Epidermal melanocyte (primary cell): ENCODE measurements at regions not wholly inside any gene's neighbourhood (a gene's known extent, or its start where the extent isn't known, plus 50 kb on each side); places are given as distances from the start of the nearest gene placed in this dataset.

ENCODE experiments used
- DNase-seq: peaks from one replicate; pipeline ENCODE4 v3.0.0; 2011; ENCODE audit warnings: low spot score; ENCODE audit not compliant: insufficient read length

DNA sequence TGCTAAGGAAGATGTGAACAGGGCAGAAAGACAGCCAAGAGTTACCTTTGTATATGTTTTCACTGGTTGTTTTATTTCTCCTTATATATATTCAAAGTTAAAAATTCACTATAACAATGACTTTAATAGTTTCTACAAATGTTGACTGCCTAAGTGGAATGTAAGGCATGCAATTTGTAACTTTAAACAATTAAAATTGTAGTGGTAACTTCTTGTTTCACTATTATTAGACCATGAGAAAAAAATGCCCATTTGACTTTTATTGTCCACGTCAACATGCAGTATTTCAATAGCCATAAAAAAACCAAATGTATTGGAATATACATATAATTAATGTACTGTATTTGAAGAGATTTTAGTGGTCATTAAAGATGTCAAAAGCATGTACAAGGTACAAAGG, 340.7 kb upstream of the CBLB start:
- no peak for DNase-seq

DNA sequence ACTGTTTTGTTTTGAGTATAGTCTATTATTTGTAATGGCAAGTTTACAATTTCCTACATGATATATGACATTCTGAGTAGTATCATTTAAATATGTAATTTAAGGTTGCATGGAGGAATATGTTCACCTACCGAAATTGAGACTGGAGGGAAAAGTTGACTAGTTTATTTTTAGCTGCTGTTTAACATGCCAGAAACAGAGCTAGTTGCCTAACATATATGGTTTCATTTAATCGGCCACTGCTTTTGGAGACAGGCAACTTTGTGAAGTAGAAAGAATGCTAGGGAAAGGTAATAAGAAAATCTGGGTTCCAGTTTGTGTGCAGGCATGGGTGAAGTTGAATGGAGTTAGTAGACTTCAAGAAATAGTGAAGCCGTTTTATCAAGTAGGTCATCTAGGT, 342.1 kb upstream of the CBLB start:
- no peak for DNase-seq

DNA sequence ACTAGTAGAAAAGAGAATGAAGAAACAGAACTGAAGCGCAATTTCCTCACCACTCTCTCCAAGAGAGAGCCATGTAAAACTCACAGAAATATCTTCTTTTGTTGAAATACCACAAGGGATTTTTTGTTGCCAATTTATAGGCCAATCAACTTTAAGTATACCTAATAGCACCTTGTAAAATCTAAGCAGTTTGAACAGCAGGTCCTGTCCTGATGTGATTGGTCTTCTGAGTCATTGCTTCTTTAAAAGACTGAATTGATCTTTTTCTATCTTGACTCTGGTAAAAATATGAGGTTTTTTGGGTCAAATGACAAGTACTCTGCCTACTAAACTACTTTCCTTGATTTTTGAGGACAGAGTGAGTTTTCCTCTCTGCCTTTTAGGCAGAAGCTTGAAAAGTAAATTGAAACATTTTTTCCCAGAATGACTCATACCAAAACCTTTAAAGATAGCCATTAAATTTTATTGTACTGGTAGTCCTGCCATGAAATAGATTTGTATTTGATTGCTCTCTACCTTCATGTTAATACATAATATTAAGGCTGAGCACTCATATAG, 343.9 kb upstream of the CBLB start:
- DNase-seq = no peak

DNA sequence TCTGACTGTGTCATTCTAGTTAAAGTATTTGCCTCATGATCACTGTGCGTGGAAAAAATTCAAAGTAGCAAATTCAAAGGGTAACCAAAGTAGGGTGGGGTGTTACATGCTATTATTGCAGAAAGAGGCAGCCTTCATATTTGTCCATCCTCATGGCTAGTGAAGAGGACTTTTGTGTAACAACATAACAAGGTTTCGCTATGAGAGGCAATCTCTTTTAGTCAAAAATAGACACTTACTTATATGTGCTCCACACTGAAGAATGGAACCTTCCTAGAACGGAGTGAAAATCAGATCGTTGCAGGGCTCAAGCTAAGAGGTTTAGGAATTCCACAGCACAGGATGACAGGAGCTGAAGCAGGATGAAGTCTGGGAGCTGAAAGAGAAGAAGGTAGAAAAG, 345.1 kb upstream of the CBLB start:
- no peak for DNase-seq

DNA sequence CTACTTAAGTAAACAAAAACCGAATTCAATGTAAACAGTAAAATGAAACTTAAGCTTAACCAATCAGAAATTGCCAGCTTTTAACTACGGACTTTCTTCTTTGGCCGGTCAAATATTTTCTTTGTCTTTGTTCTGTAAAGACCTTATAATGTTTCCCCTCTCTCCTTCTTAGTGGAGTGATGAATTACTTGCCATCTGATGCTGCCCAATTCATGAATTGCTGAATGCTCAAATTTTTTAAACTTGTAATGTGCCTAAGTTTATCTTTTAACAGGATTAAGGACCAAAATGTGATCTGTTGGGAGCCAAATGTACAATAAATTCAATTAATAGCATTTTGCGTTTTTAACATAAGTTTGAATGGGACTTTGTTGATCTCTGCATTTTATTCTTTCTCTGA, 345.8 kb upstream of the CBLB start:
- no peak for DNase-seq

DNA sequence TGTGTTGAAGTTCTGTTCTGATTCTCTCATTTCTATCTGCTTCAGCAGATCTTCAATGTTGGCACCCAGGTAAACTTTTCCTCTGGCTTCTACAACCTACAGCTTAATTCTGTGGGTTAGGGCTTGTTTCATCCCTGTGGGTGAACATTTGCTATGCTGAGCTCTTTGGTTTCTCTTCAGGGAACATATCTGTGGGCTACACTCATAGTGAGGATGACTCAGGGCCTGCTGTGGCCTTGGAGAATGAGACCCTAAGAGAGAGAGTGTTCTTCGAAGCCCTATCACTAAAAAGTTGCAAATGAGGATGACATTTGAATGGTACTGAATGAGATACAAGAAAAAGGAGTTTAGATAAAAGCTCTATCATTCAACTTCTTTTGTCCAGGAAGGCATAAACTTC, 346.2 kb upstream of the CBLB start:
- DNase-seq = no peak

DNA sequence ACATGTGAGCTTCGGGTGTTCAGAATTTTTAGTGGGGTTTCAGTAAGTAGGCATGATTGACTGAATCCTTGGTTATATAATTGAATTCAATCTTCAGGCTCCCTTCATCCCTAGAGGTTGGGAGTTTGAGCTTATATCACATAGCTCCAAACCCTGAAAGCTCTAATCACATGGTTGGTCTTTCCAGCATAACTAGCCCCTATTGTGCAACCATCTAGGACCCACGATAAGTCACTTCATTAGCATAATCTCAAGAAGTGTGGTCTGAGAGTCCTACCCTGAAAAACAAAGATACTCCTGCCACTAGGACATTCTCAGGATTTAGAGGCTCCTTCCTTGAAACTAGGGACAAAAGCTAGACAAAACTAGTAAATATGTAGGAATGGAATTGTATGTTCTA, 348.9 kb upstream of the CBLB start:
- DNase-seq = no peak

DNA sequence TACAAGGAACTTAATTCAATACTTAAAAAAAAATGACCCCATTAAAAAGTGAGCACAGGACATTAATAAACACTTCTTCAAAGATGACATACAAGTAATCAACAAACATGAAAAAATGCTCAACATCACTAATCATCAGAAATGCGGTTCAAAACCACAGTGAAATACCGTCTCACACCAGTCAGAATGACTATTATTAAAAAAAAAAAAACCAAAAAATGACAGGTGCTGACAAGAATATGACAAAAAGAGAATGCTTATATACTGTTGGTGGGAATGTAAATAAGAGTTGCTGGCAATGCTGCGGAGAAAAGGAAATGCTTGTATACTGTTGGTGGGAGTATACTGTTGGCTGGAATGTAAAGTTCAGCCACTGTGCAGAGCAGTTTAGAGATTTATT, 358.3 kb upstream of the CBLB start:
- DNase-seq = no peak

DNA sequence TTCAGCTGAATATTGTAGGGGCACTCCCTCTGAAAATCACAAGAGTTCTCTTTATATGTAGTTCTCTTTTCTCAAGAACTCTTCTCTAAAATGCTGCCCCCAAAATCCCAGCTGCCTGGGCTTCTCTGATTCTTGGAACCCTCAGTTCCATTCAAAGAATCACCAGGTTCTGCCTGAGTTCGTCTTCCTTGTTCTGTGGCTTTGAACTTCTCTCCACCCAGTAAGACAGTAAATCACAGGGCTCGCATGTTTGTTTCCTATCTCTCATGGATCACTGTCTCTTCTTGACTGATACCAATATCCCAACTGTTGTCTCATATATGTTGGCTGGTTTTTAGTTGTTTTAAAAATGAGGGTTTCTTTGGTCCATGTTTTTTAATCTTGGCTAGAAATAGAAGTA, 359.5 kb upstream of the CBLB start:
- no peak for DNase-seq

DNA sequence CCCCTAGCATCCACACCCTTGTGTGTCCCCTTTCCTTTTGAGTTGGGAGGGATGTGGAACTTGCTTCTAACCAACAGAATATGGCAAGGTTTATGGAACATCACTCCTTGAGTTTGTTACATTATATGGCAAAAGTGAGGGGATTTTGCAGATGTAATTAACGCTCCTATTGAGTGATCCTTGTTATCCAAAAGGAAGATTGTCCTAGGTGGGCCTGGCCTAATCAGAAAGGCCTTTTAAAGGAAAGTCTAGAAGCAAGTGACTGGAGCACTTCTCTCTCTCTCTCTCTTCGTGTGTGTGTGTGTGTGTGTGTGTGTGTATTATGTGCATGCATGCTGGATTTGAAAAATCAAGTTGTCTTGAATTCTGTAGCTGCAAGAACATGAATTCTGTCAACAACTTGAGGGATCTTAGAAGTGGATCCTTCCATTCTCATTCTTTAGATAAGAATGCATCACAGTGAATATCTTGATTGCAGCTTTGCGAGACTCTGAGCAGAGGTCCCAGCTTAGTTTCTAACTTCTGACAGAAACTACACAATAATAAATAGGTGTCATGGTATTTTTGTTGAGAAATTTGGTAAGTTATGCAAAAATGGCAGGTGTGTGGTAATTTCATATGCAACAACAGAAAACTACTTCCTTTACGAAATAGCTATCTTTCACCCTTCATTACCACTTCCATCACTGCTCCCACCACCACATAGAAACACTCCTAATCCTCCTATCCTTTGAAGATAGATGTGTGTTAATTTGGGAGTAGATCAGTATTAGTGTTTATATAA, 360.9 kb upstream of the CBLB start:
- no peak for DNase-seq

DNA sequence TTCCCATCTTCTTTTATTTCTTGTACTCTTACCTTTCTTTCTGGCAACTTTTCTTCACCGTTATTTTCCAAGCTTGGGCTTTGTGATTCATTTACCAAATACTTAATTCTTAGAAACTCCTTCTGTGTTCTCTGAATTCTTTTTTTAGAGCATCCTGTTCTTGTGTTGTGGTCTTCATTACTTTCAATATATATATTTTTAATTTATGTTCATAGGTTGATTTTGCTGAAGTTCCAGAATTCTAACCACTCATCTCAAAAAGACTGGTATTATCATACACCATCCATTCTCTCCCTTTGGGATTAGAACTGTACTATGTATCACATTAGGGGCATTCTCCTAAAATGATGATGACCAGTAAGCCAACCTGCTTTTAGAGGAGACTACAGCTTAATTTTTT, 362.3 kb upstream of the CBLB start:
- no peak for DNase-seq

DNA sequence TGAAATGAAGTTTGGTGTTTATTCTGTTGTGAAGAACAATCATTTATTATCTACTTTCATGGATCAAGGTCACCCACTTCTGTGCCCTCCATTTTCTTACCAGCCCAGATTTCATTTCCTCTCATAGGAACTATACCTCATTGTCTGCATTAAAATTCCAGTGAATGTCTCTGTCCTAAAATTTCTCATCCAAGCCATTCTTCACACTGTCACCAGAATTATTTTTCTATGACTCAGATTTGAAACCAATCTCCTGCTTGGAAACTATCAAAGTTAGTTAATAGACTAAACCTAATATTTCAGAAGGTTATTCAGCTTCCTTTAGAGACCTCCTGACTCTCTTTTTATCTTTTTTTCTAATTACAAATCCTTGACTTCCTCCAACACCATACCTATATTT, 364.1 kb upstream of the CBLB start:
- no peak for DNase-seq

DNA sequence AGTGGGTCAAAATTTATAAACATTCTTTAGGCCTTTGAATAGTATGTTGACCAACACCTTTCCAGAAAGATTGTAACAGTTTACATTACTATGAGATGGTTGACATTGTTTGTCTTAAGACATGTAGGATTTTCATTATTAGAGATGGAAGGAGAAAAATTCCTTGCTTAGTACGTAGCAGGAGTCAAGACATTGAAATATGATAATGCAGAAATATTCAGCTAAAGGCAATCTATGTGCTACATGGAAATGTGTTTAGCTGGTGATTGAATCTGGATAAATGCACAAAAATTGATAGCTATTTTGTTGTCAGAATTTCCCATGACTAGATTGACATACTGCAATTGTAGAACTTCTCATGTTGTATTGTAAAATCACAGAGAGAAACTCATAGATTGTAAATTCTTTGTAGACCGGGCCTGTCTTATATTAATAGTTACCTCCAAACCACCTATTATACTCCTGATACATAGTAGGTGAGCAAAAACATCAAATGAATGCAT, 370.4 kb upstream of the CBLB start:
- no peak for DNase-seq

DNA sequence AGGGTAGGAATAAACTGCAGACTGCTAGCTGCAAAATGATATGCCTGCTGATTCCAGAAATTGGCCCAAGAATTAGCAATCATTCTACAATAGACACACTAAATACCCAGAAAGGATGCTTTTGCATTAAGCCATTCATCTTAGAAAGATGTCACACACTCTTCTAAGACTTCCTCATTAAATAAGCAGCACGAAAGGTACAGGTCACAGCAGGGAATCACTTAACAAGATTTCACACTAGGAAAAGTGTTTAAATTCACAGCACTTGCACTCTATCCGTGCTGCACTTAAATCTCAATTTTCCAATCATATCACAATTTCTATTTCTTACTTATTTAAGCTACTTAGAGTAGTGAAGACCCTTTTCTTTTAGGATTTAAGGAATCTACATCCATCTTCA, 372.8 kb upstream of the CBLB start:
- no peak for DNase-seq

DNA sequence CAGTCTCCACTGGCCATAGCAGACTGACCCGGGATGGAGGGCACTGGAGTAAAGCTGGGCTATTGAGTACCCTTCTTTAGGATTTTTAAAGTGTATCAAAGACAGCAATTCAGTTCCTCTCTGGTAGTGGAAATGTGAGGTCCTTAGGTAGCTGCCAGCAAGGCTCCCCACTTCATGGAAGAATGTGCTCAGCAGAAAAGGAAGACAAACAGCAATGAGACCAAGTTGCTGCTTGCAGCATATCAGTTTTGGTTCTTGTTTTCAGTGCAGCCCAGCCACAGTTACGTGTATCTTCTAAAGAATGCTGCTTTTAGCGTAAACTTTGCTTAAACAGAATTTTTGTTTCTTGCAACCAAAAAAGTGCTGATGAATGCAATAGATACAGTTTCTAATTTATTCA, 374.0 kb upstream of the CBLB start:
- DNase-seq = no peak

DNA sequence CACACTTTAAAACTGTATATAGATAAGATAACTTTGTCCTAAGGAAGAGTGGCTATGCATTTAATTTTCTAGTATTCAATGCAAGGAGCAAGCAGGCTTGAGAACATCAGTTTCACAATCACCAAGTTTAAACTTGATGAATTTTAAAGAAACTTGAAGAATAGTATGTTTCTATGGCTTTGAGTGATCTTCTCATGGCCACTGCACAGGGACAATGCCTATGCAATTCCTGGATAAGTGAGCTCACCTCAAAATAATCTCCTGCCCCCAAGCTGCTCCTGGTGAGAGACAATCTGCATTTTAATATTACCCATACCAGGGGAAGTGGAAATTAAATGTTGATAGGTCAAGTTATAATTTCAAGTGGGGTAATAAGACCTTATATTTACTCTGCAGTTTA, 376.6 kb upstream of the CBLB start:
- no peak for DNase-seq

DNA sequence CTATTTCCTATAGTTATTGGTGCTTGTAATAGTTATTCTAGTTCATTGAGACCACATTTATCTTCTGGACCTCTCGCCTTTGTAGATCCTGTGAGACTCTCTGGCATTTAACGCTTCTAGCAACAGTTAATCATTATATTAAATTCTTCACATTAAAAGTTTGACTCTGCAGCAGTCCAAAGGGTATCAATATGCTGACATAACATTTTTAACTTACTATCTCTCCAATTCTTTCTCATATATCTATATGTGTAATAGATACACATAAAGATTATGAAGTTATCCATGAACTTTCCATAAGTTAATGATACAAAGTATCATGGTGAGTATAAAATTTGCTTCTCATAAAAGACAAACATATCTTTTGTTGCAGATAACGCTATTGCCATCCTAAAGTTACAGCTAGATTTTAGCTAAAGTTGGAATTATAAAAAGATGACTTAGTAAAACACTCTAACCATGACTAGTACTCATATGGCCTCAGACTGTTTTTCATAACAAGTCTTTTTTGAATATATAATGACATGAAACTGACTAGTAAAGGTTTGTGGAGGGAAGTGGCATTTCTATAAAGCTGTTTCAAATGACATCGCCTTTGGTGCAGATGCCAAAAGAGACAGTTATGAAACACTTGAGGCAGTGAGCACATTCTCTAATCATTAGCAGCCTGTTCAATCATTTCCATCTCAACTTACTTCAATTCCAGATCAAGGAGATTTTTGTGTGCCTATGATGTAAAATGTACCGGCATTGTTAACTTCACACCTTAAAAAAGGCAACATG, 379.3 kb upstream of the CBLB start:
- no peak for DNase-seq

DNA sequence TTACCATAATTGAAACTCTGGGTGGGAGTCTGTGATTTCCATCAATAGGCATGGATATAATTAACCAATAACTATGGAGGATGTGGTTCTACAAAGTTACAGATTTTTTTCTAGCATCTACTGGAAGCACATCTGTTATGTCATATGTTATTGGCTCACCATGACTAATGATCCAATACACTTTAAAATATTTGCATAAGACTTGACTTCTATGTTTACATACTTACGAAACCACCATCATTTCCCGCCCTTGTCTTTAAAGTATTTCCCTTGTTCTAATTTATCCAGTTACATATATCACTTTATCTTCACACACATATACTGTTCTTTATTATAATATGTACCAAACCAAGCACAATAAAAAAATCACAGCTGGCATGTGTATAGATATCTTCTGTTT, 380.3 kb upstream of the CBLB start:
- DNase-seq = no peak

DNA sequence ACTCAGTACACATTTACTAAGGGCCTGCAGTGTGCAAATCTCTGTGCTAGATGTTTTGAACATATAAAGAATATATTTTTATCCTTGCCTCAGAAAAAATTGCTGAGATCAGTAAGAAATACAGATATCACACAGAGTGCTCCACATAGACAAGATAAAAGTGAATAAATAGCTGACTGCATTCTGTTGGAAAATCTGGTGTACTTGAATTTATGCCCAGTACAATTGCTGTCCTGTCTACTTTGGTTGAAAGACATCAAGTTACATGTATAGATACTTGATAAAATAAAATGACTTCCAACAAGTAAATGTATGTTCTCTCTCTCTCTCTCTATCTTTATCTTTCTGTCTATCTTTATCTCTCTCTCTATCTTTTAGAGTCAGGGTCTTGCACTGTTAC, 381.2 kb upstream of the CBLB start:
- no peak for DNase-seq

DNA sequence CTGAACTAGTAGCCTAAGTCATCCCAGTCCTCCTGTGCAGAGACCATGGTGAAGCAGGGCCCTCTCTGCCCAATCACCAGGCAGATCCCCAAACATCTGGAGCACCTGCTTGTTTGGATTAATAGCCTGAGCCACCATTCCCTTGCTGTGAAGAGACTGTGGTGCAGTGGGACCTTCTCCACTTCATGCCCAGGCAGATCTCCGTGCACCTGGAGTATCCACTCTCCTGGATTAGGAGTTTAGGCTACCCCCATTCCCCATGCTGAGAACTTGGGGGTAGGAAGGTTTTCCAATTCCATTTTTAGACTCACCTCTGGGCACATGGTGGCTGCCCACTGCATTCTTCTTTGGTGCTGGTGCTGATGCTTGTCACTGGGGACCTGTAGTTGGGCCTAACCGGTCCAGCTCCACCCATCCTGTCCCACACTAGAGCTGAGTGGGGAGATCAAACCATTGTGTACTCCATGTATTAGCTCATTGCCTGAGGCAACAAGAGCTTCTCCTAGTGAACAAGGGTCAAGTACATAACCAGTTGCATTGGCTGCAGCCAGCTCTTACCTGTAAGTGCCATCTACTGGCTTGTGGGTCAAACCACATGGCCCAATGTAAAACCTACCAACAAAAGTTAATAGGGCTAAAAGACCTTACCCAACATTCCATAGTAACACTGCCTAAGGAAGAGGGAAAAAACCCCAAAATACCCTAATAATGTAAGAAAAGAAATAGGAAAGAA, 382.5 kb upstream of the CBLB start:
- no peak for DNase-seq

DNA sequence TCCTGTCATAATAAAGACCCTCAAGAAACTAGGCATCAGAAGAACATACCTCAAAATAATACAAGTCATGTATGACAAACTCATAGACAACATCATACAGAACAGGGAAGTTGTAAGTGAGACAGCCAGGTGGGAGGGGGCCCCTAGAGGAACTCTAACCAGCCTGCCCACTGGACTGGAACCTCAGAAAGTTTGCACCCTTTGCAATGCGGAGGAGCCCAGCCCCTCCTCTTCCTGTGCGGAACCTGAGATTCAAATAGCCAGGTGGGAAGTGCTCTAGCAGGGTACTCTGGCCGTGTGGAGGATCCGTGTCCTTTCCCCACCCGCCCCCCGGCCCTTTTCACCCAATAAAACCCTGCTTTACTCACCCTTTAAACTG, 387.0 kb upstream of the CBLB start:
- no peak for DNase-seq
